ENCODE measurements at regions not wholly inside any gene's neighbourhood (a gene's known extent, or its start where the extent isn't known, plus 50 kb on each side); places are given as distances from the start of the nearest gene placed in this dataset.

DNA sequence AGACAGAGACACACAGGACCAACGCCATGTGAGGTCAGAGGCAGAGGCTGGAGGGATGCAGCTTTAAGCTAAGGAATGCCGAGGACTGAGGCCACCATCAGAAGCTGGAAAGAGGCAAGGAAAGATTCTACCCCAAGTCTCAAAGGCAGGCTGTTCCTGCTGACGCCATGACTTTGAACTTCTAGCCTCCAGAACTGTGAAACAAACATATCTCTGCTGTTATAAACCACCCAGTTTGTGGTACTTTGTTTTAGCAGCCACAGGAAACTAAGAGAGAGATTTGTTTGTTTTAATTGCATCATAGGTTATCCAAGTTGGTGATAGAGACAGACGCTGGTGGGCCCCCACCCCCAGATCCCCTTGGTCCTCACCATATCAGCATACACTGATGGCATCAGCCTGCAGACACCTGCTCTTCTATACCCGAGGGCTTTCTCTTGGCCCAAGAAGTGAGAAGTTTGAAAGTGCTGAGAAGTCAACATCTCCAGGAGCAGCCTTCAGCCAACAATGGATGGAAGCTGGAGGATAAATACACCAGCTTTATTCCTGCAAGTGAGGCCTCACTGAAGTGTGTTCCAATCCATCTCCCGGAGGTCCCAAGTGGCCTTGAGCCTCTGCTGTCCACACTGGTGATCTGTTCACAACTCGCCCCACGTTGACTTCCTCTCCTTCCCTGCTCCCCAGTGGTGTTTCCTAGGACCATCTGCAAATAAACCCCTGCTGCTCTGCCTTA, 154.7 kb downstream of the BTBD3 start:
- Histone ChIP-seq H3K27ac (ENCODE audit: low read depth, low read length) (no peak overlapping the region), H3K4me3 (ENCODE audit: low read depth, low read length) (no peak overlapping the region), H3K9ac (ENCODE audit: low read depth, low read length) (no peak overlapping the region), H3K27me3 (ENCODE audit: control insufficient read depth, insufficient read depth, low read length) (no peaks in the 10 kb centered on the region), H3K9me3 (ENCODE audit: control insufficient read depth, insufficient read depth, low read length) (no peaks in the 10 kb centered on the region), H3K4me1 (ENCODE audit: control insufficient read depth, insufficient read depth, low read length) (peaks cover 15% of the 10 kb centered on the region), H3K36me3 (ENCODE audit: control insufficient read depth, insufficient read depth, low read length) (no peaks in the 10 kb centered on the region)

DNA sequence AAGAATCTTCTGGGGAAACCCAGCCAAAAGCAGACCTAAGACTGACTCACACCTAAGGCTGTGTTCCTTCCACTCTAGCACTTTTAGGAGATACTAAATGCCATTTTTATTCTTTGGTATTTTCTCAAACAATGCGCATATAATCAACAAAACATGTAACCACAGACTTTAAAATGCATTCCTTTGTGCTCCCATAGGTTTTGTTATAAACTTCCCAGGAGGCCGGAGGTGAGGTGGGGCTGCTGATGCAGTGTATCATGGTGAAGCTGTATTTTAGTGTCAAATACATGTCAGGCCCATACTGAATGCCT, 155.2 kb downstream of the BTBD3 start:
- Histone ChIP-seq H3K4me3 (ENCODE audit: low read depth, low read length) (no peak overlapping the region), H3K4me1 (ENCODE audit: control insufficient read depth, insufficient read depth, low read length) (peaks cover 11% of the 10 kb centered on the region), H3K9me3 (ENCODE audit: control insufficient read depth, insufficient read depth, low read length) (no peaks in the 10 kb centered on the region), H3K27ac (ENCODE audit: low read depth, low read length) (no peak overlapping the region), H3K36me3 (ENCODE audit: control insufficient read depth, insufficient read depth, low read length) (no peaks in the 10 kb centered on the region), H3K27me3 (ENCODE audit: control insufficient read depth, insufficient read depth, low read length) (no peaks in the 10 kb centered on the region), H3K9ac (ENCODE audit: low read depth, low read length) (no peak overlapping the region)

DNA sequence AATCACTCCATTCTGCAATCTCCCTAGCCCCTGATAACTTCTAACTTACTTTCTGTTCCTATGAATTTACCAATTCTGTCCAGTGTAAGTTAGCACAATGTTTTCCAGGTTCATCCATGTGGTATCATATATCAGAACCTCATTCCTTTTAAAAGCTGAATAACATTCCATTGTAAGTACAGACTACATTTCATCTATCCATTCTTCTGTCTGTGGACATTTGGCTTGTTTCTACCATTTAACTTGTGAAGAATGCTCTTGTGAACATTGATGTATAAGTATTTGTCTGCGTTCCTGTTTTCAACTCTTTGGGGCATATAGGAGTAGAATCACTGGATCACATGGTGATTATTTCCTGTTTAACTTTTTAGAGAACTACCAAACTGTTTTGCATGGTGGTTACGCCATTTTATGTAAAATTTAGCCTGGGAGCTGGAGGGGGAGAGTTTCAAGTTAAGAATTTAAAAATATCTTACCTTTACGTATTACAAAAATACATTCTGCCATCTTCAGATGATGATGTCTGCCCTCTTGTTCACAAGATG, 156.5 kb downstream of the BTBD3 start:
- Histone ChIP-seq H3K9me3 (ENCODE audit: control insufficient read depth, insufficient read depth, low read length) (no peaks in the 10 kb centered on the region), H3K9ac (ENCODE audit: low read depth, low read length) (no peak overlapping the region), H3K4me1 (ENCODE audit: control insufficient read depth, insufficient read depth, low read length) (peaks cover 3% of the 10 kb centered on the region; the same call in 1 of the 2 replicates), H3K27me3 (ENCODE audit: control insufficient read depth, insufficient read depth, low read length) (no peaks in the 10 kb centered on the region), H3K36me3 (ENCODE audit: control insufficient read depth, insufficient read depth, low read length) (no peaks in the 10 kb centered on the region), H3K4me3 (ENCODE audit: low read depth, low read length) (no peak overlapping the region), H3K27ac (ENCODE audit: low read depth, low read length) (no peak overlapping the region)

DNA sequence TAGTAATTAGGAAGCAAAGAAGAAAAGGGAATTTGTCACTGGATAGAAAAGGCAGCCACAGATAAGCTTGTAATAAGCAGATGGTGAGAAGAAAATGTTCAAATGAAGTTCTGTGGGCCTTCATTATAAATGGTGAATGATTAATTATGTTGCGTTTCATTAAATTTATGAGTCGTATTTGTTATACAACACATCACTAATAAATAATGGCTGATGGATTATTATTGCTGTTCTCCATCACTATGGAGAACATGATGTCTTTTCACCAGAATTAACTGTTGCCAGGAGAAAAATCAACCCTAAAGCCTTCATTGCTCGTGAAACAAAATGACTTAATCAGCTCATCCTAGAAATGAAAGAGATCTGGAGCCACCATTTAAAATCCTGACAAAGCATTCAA, 158.5 kb downstream of the BTBD3 start:
- H3K27ac ChIP-seq (ENCODE audit: low read depth, low read length), result no peak overlapping the region
- no peaks in the 10 kb centered on the region for H3K27me3 ChIP-seq (ENCODE audit: control insufficient read depth, insufficient read depth, low read length)

GRCh38 chr20:12077875-12078274, 160.2 kb downstream of the BTBD3 start:
- Histone ChIP-seq H3K4me1 (ENCODE audit: control insufficient read depth, insufficient read depth, low read length) (peaks cover under 1% of the 10 kb centered on the region; the same call in 1 of the 2 replicates), H3K9me3 (ENCODE audit: control insufficient read depth, insufficient read depth, low read length) (no peaks in the 10 kb centered on the region), H3K27me3 (ENCODE audit: control insufficient read depth, insufficient read depth, low read length) (no peaks in the 10 kb centered on the region), H3K27ac (ENCODE audit: low read depth, low read length) (no peak overlapping the region), H3K4me3 (ENCODE audit: low read depth, low read length) (no peak overlapping the region), H3K9ac (ENCODE audit: low read depth, low read length) (no peak overlapping the region), H3K36me3 (ENCODE audit: control insufficient read depth, insufficient read depth, low read length) (no peaks in the 10 kb centered on the region)

More for the DNA sequence above, 158.5 kb downstream of the BTBD3 start:
- H3K36me3 ChIP-seq (ENCODE audit: control insufficient read depth, insufficient read depth, low read length), result no peaks in the 10 kb centered on the region
- no peaks in the 10 kb centered on the region for H3K9me3 ChIP-seq (ENCODE audit: control insufficient read depth, insufficient read depth, low read length)
- no peak overlapping the region for H3K9ac ChIP-seq (ENCODE audit: low read depth, low read length)
- no peak overlapping the region for H3K4me3 ChIP-seq (ENCODE audit: low read depth, low read length)
- peaks cover 3% of the 10 kb centered on the region; the same call in 1 of the 2 replicates for H3K4me1 ChIP-seq (ENCODE audit: control insufficient read depth, insufficient read depth, low read length)

DNA sequence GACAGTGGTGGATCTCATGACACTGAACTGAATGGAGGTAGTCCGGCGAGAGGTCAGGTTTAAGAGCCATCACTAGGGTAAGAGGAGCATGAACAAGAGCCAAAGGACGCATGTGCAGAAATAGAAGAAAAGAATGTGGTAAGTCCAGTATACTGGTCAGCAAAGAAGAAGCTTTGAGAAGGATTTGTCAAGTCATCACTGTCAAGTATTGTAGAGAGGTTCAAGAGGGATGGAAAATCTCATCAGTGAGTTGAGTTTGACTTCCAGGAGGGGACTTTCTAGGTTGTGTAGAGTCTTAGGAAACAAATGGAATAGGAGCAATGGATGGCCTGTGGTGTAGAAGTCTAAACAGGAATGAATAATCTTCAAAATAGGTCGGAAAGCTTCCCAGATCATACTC, 161.8 kb downstream of the BTBD3 start:
- no peaks in the 10 kb centered on the region for H3K9me3 ChIP-seq (ENCODE audit: control insufficient read depth, insufficient read depth, low read length)
- no peaks in the 10 kb centered on the region for H3K4me1 ChIP-seq (ENCODE audit: control insufficient read depth, insufficient read depth, low read length)
- H3K27me3 ChIP-seq (ENCODE audit: control insufficient read depth, insufficient read depth, low read length), result no peaks in the 10 kb centered on the region
- H3K9ac ChIP-seq (ENCODE audit: low read depth, low read length), result no peak overlapping the region
- H3K27ac ChIP-seq (ENCODE audit: low read depth, low read length), result no peak overlapping the region
- H3K4me3 ChIP-seq (ENCODE audit: low read depth, low read length), result no peak overlapping the region
- H3K36me3 ChIP-seq (ENCODE audit: control insufficient read depth, insufficient read depth, low read length), result no peaks in the 10 kb centered on the region

DNA sequence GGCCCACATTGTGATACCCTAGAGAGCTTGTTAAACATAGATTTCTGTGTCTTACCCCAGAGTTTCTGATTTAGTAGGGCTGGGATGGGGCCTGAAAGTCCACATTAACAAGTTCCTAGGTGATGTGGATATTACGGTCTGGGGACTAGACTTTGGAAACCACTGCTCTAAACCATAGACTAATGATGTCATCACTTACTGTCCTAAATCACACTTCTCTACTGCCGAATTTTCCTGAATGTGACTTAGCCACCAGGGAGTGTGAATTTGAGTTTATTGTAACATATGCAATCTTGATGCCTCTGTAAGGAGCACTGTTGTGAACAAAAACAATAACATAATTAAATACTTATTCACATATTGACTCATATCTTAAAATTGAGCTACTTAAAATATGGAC, 165.6 kb downstream of the BTBD3 start:
- Histone ChIP-seq H3K36me3 (ENCODE audit: control insufficient read depth, insufficient read depth, low read length) (no peaks in the 10 kb centered on the region), H3K27me3 (ENCODE audit: control insufficient read depth, insufficient read depth, low read length) (no peaks in the 10 kb centered on the region), H3K4me1 (ENCODE audit: control insufficient read depth, insufficient read depth, low read length) (no peaks in the 10 kb centered on the region), H3K9me3 (ENCODE audit: control insufficient read depth, insufficient read depth, low read length) (no peaks in the 10 kb centered on the region), H3K9ac (ENCODE audit: low read depth, low read length) (no peak overlapping the region), H3K4me3 (ENCODE audit: low read depth, low read length) (no peak overlapping the region), H3K27ac (ENCODE audit: low read depth, low read length) (no peak overlapping the region)

DNA sequence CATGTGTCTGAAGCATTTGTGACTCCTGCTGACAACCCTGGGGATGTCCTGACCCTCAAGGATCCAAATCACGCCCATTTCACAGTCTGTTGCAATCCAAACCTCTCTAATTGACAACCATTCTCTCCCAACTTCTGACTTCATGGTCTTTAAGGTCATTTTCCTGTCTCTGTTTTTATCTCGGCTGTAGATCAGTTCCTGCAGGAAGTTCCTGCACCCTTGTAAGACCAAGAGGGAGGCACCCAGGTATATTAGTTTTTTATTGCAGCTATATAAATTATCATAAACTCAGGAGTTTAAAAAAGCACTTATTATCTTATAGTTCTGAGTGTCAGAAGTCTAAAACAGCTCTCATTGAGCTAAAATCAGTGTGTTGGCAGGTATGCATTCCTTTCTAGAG, 166.8 kb downstream of the BTBD3 start:
- H3K36me3 ChIP-seq (ENCODE audit: control insufficient read depth, insufficient read depth, low read length), result no peaks in the 10 kb centered on the region
- no peaks in the 10 kb centered on the region for H3K9me3 ChIP-seq (ENCODE audit: control insufficient read depth, insufficient read depth, low read length)
- H3K9ac ChIP-seq (ENCODE audit: low read depth, low read length), result no peak overlapping the region
- H3K27me3 ChIP-seq (ENCODE audit: control insufficient read depth, insufficient read depth, low read length), result no peaks in the 10 kb centered on the region
- no peak overlapping the region for H3K27ac ChIP-seq (ENCODE audit: low read depth, low read length)
- H3K4me3 ChIP-seq (ENCODE audit: low read depth, low read length), result no peak overlapping the region
- H3K4me1 ChIP-seq (ENCODE audit: control insufficient read depth, insufficient read depth, low read length), result no peaks in the 10 kb centered on the region

- Histone ChIP-seq H3K9me3 (ENCODE audit: control insufficient read depth, insufficient read depth, low read length) (no peaks in the 10 kb centered on the region), H3K27ac (ENCODE audit: low read depth, low read length) (no peak overlapping the region), H3K9ac (ENCODE audit: low read depth, low read length) (no peak overlapping the region), H3K27me3 (ENCODE audit: control insufficient read depth, insufficient read depth, low read length) (no peaks in the 10 kb centered on the region), H3K36me3 (ENCODE audit: control insufficient read depth, insufficient read depth, low read length) (no peaks in the 10 kb centered on the region), H3K4me1 (ENCODE audit: control insufficient read depth, insufficient read depth, low read length) (no peaks in the 10 kb centered on the region), H3K4me3 (ENCODE audit: low read depth, low read length) (no peak overlapping the region)
Measured at GRCh38 chr20:12086359-12086758, 168.7 kb downstream of the BTBD3 start.

GRCh38 chr20:12090920-12091319, 173.2 kb downstream of the BTBD3 start:
- Histone ChIP-seq H3K4me1 (ENCODE audit: control insufficient read depth, insufficient read depth, low read length) (no peaks in the 10 kb centered on the region), H3K27ac (ENCODE audit: low read depth, low read length) (no peak overlapping the region), H3K36me3 (ENCODE audit: control insufficient read depth, insufficient read depth, low read length) (no peaks in the 10 kb centered on the region), H3K4me3 (ENCODE audit: low read depth, low read length) (no peak overlapping the region), H3K9me3 (ENCODE audit: control insufficient read depth, insufficient read depth, low read length) (no peaks in the 10 kb centered on the region), H3K27me3 (ENCODE audit: control insufficient read depth, insufficient read depth, low read length) (no peaks in the 10 kb centered on the region), H3K9ac (ENCODE audit: low read depth, low read length) (no peak overlapping the region)

- H3K4me3 ChIP-seq (ENCODE audit: low read depth, low read length), result no peak overlapping the region
- H3K27ac ChIP-seq (ENCODE audit: low read depth, low read length), result no peak overlapping the region
- H3K9ac ChIP-seq (ENCODE audit: low read depth, low read length), result no peak overlapping the region
- no peaks in the 10 kb centered on the region for H3K27me3 ChIP-seq (ENCODE audit: control insufficient read depth, insufficient read depth, low read length)
- H3K4me1 ChIP-seq (ENCODE audit: control insufficient read depth, insufficient read depth, low read length), result no peaks in the 10 kb centered on the region
- no peaks in the 10 kb centered on the region for H3K9me3 ChIP-seq (ENCODE audit: control insufficient read depth, insufficient read depth, low read length)
- H3K36me3 ChIP-seq (ENCODE audit: control insufficient read depth, insufficient read depth, low read length), result no peaks in the 10 kb centered on the region
Measured at GRCh38 chr20:12093057-12093796, 175.5 kb downstream of the BTBD3 start.
